GM18858 (cell line): ENCODE measurements at regions not wholly inside any gene's neighbourhood (a gene's known extent, or its start where the extent isn't known, plus 50 kb on each side); places are given as distances from the start of the nearest gene placed in this dataset.
"Not testable (repeated sequence)": the region's sequence is repeated elsewhere in the genome, so short reads cannot be mapped to it uniquely, and the experiment has no call there.

Source experiments
- ATAC-seq: cut with Tn5 transposase; IDR thresholded peaks from one replicate; pipeline ENCODE4 v1.9.1; 2021; ENCODE audit not compliant: unreplicated experiment

DNA sequence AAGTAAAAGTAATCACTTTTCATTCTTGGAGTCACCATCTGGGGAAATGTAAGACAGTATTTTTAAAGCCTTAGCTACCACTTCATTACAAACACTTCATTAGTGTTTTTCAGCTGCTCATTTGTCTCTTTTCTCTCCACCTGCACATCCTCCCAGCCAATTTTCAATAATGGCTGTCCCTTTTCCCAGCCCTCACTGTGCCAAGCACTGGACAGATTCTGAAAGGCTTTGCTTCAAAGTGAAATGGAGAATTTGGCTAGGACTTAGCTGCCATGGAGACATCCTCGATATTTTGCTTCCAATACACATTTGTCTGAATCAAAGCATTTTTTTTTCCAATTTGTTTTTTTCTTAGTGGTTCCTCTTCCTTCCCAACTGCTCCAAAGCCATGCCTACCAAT lies 272.4 kb upstream of the NRXN1 start:
- ATAC-seq = no peak

GRCh38 chr2:51301381-51301780 lies 269.4 kb upstream of the NRXN1 start:
- no peak for ATAC-seq

DNA sequence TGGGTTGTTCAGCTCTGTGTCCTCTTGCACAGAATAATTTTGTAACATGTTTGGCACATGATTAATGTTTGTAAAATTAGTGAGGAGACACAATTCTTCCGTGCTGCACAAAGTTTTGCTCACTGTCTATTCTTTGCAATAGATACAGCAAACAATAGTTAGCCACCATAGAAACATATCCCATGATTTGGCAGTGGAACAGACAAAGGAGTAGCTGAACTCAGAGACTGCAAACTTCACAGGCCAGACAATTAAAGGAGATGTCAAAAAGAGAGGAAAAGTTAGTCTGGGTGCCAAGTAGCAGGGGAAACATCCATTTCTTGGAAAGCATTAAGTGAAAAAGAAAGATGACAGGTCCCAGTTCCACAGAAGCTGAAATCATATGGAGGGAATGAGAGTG lies 267.4 kb upstream of the NRXN1 start:
- ATAC-seq = no peak

DNA sequence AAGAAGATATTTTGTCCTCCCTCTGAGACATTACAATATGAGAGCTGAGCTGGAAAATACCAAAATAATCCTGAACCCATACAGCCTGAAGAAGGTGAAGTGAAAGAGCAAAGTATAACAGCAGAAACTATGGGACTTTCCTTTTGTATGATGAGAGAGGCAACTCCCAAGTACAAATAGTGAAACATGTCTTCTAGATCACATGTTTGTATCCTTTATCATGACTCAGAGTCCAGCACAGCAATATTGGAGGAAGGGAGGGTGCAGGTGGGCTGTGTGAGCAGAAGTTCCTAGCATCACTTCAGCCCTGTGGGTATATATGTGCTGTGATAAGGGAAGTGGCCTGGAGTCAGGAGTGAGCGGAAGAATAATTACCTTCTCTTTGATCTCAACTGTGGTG lies 265.6 kb upstream of the NRXN1 start:
- ATAC-seq = peak; percentile 54

GRCh38 chr2:51293566-51294200 lies 261.8 kb upstream of the NRXN1 start:
- ATAC-seq = no peak

GRCh38 chr2:51291762-51292551 lies 260.0 kb upstream of the NRXN1 start:
- no peak for ATAC-seq

GRCh38 chr2:51290725-51291124 lies 258.8 kb upstream of the NRXN1 start:
- no peak for ATAC-seq

- no peak for ATAC-seq
These were observed 257.1 kb upstream of the NRXN1 start for GRCh38 chr2:51289045-51289444.

GRCh38 chr2:51268191-51268590 lies 236.3 kb upstream of the NRXN1 start:
- ATAC-seq = no peak

DNA sequence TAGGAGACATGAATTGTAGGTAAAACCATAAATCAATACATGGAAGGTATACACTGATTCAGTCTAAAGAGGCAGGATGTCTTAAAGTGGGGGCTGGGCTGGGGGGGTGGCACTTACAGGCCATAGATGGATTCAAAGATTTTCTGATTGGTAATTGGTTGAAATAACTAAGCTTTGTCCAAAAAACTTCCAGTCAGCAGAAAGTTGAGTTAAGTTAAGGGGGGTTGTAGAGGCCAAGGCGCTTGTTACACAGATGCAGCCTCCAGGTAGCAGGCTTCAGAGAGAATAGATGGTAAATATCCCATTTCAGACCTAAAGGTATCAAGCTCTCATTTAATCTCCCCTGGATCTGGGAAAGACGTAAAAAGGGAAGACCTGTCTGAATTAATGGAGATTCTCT lies 233.6 kb upstream of the NRXN1 start:
- no peak for ATAC-seq

DNA sequence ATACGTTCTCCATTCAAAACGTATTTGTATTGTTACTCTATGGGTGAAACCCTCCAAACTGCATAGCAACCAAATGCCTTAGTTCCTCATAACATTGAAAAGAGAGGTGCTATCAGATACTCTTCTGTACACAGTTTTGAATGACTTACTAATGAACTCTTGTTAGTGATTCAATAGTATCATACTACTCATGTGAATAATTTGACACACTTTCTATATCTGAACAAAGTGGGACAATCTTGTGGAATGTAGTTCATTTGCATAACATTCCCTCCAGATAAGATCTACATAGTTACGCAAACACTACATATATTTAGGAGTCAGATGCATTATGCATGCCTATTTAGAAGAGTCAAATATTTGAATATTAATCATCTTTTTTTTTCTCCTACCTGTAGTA lies 232.0 kb upstream of the NRXN1 start:
- ATAC-seq = no peak

DNA sequence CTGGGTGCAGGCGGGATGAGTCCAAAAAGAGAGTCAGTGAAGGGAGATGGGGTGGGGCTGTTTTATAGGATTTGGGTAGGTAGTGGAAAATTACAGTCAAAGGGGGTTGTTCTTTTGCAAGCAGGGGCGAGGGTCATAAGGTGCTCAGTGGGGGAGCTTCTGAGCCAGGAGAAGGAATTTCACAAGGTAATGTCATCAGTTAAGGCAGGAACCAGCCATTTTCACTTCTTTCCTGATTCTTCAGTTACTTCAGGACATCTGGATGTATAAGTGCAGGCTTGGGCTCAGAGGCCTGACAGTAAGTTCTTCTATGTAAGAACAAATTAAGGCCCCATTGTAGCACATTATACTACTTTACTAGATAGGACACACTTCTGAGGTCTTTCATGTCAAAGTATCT lies 231.2 kb upstream of the NRXN1 start:
- ATAC-seq = not testable (repeated sequence)

- no peak for ATAC-seq
These were observed 226.4 kb upstream of the NRXN1 start for GRCh38 chr2:51258301-51258700.

GRCh38 chr2:51256736-51257135 lies 224.8 kb upstream of the NRXN1 start:
- ATAC-seq = no peak

DNA sequence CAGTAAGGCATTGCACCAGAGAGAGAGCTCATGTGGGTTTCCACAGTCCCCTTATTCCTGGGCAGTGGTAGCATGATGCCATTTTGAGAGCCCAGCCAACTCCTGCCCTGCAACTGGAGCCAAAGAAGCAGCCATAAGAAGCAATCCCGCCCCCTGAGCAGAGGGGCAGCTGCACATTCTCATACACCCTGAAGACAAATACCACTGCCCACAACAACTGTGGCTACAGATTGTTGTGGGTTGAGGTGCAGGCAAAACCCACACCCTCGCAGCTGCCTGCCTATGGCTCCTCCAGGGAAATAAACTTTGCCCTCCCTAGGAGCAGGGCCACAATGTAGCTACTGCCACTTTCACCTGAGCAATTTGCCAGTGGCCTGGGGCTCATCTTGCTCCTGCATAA lies 219.4 kb upstream of the NRXN1 start:
- ATAC-seq = no peak

DNA sequence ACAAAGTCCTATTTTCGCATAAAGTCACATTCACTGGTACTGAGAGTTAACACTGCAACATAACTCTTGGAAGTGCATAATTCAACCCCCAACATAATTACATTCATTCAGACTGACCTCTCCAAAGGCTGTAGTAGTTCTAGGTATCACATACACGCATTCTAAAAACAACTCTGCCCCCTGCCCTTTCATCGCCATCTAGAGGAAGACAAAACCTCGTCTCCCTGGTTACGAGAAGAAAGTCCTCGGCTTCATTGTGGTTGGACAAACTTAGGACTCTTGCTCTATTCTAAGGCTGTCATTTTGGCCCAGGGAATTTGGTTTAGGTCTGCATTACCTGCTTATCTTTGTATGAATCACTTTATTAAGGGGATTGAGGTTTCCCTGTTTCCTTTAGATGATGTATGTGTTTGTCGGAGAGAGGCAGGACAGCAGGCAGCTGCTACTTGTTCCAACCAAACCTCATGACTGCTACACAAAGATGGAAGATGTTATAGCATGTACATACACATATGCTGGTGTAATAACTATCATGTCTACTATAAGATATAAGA lies 215.4 kb upstream of the NRXN1 start:
- no peak for ATAC-seq

DNA sequence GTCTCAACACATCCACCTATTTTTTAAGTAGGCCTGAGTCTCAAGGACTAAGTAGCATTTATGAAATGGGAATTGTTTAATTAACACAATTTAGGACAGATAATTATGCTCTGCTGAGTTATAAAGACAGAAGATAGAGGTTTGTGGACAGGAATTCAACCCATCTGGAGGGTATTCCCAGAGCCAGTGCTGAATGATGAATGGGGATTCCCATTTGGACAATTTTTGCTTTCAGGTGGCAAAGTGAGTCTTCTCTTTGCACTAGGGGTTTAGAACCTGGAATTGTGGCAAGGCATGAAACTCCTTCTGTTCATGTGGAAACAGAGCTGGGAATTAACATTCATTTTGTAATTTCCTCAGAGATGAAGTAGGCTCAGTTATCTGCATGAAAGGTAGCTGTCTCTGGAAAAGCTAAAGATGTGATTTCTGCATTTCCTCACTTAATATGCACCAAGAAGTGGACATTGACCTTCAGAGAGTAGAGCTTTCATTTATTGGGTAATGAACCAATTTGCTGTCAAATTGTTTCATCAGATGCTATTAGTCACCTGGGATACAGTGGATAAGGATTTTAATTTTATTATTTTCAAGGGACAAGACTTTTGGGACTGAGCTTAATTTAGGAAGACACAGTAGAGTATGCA lies 212.1 kb upstream of the NRXN1 start:
- ATAC-seq = no peak

DNA sequence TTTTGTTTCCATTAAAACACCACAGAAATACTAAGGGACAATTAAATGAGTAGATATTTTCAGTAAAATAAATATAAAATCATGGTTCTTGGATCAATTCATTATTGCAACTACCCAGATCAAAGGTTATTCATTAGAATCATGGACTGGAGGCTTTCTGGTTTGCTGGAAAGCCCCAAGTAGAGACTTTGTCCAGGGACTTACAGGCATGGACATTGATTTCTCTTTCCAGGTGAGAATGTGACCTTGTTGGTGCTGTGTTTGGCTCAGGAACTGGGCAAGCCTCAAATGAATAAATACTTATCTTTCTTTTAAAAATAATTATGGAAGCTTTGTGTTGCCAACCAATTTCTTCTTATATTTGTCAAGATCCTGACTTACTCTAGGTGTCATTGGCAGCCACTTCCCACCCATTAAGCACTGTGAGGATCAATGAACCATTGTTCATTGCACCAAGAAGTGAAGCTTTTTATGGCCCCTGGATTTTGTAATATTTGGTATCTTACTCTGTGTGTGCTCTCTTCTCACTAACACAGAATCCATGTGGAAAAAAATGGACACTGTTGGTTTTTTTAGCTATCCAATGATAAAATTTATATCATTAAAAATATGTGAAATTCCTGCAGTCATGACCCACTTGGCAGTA lies 205.8 kb upstream of the NRXN1 start:
- ATAC-seq = no peak

DNA sequence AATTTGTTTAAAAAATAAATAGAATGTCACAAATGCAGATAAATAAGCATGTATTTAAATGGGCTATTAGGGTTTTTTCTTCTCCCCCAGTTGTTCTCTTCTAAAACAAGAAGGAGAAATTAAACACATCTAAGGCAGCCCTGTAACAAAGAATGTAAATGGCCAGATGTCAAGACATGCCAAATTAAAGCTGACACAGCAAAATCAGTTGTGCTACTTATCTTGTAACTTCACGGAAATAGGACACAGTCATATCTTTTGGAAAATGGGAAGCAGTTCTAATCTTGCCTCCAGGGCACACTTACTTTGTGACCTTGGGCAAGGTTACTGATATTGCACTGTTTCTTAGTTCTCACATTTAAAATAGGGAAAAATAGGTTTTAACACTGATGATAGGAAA lies 200.1 kb upstream of the NRXN1 start:
- no peak for ATAC-seq

DNA sequence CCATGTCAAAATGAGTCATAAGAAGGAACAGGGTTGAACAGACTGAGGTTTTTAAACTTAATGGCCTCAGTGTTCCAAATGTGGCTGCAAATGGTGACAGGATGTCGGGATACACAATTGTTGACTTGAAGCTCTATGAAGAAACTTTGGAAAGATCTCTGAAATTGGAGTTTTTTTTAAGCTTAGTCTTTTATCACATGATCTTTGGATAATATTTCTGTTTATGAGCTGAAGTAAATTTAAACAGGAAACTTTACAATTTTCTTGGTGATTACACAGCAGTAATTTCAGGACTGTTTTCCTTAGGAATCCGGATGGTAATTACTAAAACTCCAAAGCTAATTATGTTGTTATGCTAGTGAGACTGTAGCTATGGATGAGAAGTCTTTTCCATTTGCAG lies 199.1 kb upstream of the NRXN1 start:
- no peak for ATAC-seq

GRCh38 chr2:51225377-51225776 lies 193.4 kb upstream of the NRXN1 start:
- ATAC-seq = no peak

GRCh38 chr2:51224790-51225189 lies 192.9 kb upstream of the NRXN1 start:
- ATAC-seq = no peak
